Fibroblast of lung (primary cell): ENCODE measurements at regions not wholly inside any gene's neighbourhood (a gene's known extent, or its start where the extent isn't known, plus 50 kb on each side); places are given as distances from the start of the nearest gene placed in this dataset.

Experiments
- DNase-seq, 2 donors: peaks; one replicate each; pipeline versions ENCODE4 v3.0.0 to v3.0.0-alpha.2; 2010; ENCODE audit warnings: low read depth in 2 of 2
- H2AFZ ChIP-seq: 2 replicates; pipeline ENCODE4 v1.5.1; 2012; ENCODE audit warnings: low read length, control low read depth, inconsistent platforms
- H3K27ac ChIP-seq: 2 replicates; pipeline ENCODE4 v1.5.1; 2011; ENCODE audit warnings: low read length, control low read depth; ENCODE audit not compliant: insufficient read depth
- H3K27me3 ChIP-seq: 2 replicates; pipeline ENCODE4 v1.5.1; 2011; ENCODE audit warnings: mild to moderate bottlenecking, low read length; ENCODE audit not compliant: control insufficient read depth, insufficient read depth
- H3K36me3 ChIP-seq: 2 replicates; pipeline ENCODE4 v1.5.1; 2011; ENCODE audit warnings: low read length; ENCODE audit not compliant: control insufficient read depth, insufficient read depth
- H3K4me1 ChIP-seq: 2 replicates; pipeline ENCODE4 v1.5.1; 2011; ENCODE audit warnings: low read length; ENCODE audit not compliant: control insufficient read depth, insufficient read depth; ENCODE audit errors: extremely low read depth
- H3K4me2 ChIP-seq: 2 replicates; pipeline ENCODE4 v1.5.1; 2011; ENCODE audit warnings: low read length, control low read depth; ENCODE audit not compliant: insufficient read depth; ENCODE audit errors: extremely low read depth
- H3K4me3 ChIP-seq, 4 experiments: fragments of 200-600 bp in 1 of 4; sonication (generic) in 1 of 4; replicated peaks in 1 of 4; 2 replicates each; pipeline ENCODE4 v1.5.1; 2011 to 2016; ENCODE audit warnings: low read length in 4 of 4, low read depth in 3 of 4, mild to moderate bottlenecking in 3 of 4, control low read depth in 2 of 4, inconsistent platforms in 1 of 4, mixed read lengths in 1 of 4; ENCODE audit not compliant: insufficient read depth in 1 of 4; ENCODE audit errors: control extremely low read depth in 1 of 4
- H3K79me2 ChIP-seq: 2 replicates; pipeline ENCODE4 v1.5.1; 2012; ENCODE audit warnings: mild to moderate bottlenecking, low read length, inconsistent platforms; ENCODE audit not compliant: control insufficient read depth, insufficient read depth
- H3K9ac ChIP-seq: 2 replicates; pipeline ENCODE4 v1.5.1; 2011; ENCODE audit warnings: mild to moderate bottlenecking, low read length, control low read depth; ENCODE audit not compliant: insufficient read depth
- H3K9me3 ChIP-seq: 2 replicates; pipeline ENCODE4 v1.5.1; 2012; ENCODE audit warnings: low read depth, low read length; ENCODE audit not compliant: control insufficient read depth, insufficient read depth
- H4K20me1 ChIP-seq: 2 replicates; pipeline ENCODE4 v1.5.1; 2011; ENCODE audit warnings: low read length; ENCODE audit not compliant: control insufficient read depth, insufficient read depth; ENCODE audit errors: extremely low read depth
- CTCF ChIP-seq, 2 donors: IDR thresholded peaks in 1 of 2; conservative IDR thresholded peaks in 1 of 2; 1 replicate in 1 of 2; 2 replicates in 1 of 2; pipeline ENCODE4 v1.5.1; 2011 to 2012; ENCODE audit warnings: low read length in 2 of 2, control low read depth in 1 of 2, inconsistent platforms in 1 of 2, low read depth in 1 of 2, mild to moderate bottlenecking in 1 of 2
- EZH2 ChIP-seq: IDR thresholded peaks from 2 replicates; pipeline ENCODE4 v1.5.1; 2012; ENCODE audit warnings: low read length, control low read depth, mild to moderate bottlenecking; ENCODE audit errors: missing control alignments

GRCh38 chr21:23624281-23624680 is 1983.0 kb downstream of the MRPL39 start:
- TF ChIP-seq EZH2 = no peak
- TF ChIP-seq CTCF (conservative IDR thresholded peaks at IDR 0.05 in 1 of 2, IDR thresholded peaks at IDR 0.05 in 1 of 2; ENCODE audit: low read depth in 1 of 2, low read length in 2 of 2) = no peak
- Histone ChIP-seq H2AFZ (no peak overlapping the region), H3K27ac (no peak overlapping the region), H3K9ac (no peak overlapping the region), H3K4me1 (no peaks in the 10 kb centered on the region), H3K4me2 (no peak overlapping the region), H3K4me3 (no peak overlapping the region), H4K20me1 (no peaks in the 10 kb centered on the region), H3K79me2 (no peaks in the 10 kb centered on the region), H3K27me3 (no peaks in the 10 kb centered on the region), H3K9me3 (no peaks in the 10 kb centered on the region), H3K36me3 (no peaks in the 10 kb centered on the region)
- no peak for DNase-seq

- Histone ChIP-seq H2AFZ (no peak overlapping the region), H3K9me3 (no peaks in the 10 kb centered on the region), H3K9ac (no peak overlapping the region), H3K36me3 (no peaks in the 10 kb centered on the region), H3K79me2 (no peaks in the 10 kb centered on the region), H3K4me1 (no peaks in the 10 kb centered on the region), H4K20me1 (no peaks in the 10 kb centered on the region), H3K27ac (no peak overlapping the region), H3K27me3 (no peaks in the 10 kb centered on the region), H3K4me3 (no peak overlapping the region), H3K4me2 (no peak overlapping the region)
- no peak for TF ChIP-seq EZH2
- TF ChIP-seq CTCF (conservative IDR thresholded peaks at IDR 0.05 in 1 of 2, IDR thresholded peaks at IDR 0.05 in 1 of 2; ENCODE audit: low read depth in 1 of 2, low read length in 2 of 2) = no peak
- no peak for DNase-seq
Measured at GRCh38 chr21:23613014-23613413, 1994.3 kb downstream of the MRPL39 start.

GRCh38 chr21:23612210-23612609 is 1995.1 kb downstream of the MRPL39 start:
- no peaks in the 10 kb centered on the region for H3K36me3 ChIP-seq
- H3K79me2 ChIP-seq = no peaks in the 10 kb centered on the region
- H3K9ac ChIP-seq = no peak overlapping the region
- H3K4me3 ChIP-seq = no peak overlapping the region
- no peak overlapping the region for H3K4me2 ChIP-seq
- no peak for TF ChIP-seq CTCF (conservative IDR thresholded peaks at IDR 0.05 in 1 of 2, IDR thresholded peaks at IDR 0.05 in 1 of 2; ENCODE audit: low read depth in 1 of 2, low read length in 2 of 2)
- no peak for TF ChIP-seq EZH2
- H2AFZ ChIP-seq = no peak overlapping the region
- no peaks in the 10 kb centered on the region for H3K9me3 ChIP-seq
- DNase-seq = no peak
- H3K27ac ChIP-seq = no peak overlapping the region
- no peaks in the 10 kb centered on the region for H3K4me1 ChIP-seq
- no peaks in the 10 kb centered on the region for H4K20me1 ChIP-seq
- H3K27me3 ChIP-seq = no peaks in the 10 kb centered on the region
